GM11168 (cell line): ENCODE measurements at regions not wholly inside any gene's neighbourhood (a gene's known extent, or its start where the extent isn't known, plus 50 kb on each side); places are given as distances from the start of the nearest gene placed in this dataset.
"Not testable (repeated sequence)": the region's sequence is repeated elsewhere in the genome, so short reads cannot be mapped to it uniquely, and the experiment has no call there.

Experiments
- in situ Hi-C: fragments of 300-500 bp; cut with MboI; formaldehyde crosslinking; loops from one replicate; pipeline ENCODE4 v1.12.0; 2022; ENCODE audit warnings: low sequenced_read_pairs; ENCODE audit not compliant: unreplicated experiment

DNA sequence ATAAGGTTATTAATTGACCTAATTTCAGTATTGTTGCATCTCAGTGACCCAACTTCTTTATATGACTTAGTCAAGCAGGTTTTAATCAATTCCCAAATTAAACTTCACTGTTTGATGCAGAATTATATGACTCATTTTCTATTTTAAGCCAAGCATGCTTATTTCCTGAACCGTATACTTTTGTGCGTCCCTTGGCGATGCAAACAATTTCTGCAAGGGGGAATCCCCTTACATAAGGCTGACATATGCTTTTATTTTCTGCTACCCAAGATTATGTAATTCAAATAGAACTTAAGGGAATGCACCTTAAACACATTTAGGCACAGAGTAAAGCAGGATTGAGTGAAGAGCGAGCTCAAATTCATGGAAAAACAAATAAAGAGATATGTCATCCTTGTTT, 303.9 kb downstream of the PDCD6IP start:
- in situ Hi-C loops = no loop called here

DNA sequence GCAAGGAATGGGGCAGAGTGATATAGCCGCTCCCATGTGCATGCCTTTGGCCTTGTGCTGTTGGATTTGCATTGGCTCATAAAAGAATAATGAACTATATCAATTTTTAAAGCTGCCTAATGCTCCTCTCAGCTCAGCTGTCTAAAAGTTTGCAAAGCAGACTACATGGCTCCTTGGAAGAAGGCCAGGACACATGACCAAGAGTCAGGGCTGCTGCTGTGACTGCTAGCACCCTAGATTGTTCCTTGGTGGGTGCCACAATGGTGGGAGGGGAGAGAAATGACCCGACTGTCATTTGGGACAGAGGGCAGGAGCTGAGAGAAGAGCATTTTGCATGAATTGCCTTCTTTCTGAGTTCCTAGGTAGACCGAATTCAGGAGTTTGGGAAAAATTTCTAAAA, 307.9 kb downstream of the PDCD6IP start:
- in situ Hi-C loops = no loop called here

DNA sequence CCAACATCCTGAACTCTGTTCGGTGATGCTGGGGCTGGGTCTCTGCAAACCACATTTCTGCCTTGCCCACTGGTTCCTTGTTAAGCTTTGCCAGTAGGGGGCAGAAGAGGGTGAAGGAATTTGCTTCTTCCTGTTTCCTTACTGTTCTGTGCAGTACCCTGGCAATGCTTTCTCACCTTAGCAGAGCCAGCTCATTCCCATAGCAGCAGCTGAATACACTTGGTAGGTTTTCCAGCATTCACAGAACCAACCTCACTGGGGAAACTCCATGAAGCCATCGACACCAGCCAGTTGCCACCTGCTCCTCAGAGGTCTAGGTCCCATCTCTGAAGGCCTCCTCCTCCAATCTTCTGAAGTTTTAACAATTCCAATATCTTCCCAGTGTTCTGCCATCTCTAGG, 308.4 kb downstream of the PDCD6IP start:
- in situ Hi-C loops = no loop called here

DNA sequence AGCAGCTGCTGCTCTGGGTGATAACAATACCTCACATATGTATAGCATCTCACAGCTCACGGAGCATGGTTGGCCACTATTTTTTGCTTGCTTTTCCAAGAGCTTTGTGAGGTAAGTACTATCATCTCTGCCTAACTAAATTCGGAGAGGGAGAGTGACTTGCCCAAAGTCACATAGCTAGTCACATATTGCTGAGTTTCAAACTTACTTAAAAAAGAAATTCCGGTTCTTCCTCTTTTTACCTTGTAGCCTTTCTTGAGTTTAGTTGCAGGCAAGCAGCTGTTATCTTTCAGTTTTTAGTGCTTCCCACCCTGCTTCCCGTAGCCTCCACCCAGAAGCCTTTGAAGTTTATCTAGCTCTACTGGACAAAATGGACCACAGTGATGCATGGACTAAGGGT, 309.2 kb downstream of the PDCD6IP start:
- in situ Hi-C loops = no loop called here

DNA sequence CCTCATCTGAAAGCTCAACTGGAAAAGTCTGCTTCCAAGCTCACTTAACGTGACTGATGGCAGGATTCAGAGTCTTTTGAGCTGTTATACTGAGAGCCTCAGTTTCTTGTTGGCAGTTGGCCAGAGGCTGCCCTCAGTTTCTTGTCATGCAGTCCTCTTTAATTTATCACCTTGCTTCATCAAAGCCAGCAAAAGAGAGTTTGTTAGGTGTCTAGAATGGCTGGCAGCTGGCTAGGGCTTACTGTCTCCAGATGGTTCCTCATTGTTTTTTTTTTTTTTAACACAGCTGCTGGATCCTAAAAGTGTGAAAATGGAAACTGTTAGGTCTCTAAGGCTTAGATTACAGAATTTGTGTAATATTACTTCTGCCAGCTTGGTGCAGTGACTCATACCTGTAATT, 310.6 kb downstream of the PDCD6IP start:
- in situ Hi-C loops = no loop called here

DNA sequence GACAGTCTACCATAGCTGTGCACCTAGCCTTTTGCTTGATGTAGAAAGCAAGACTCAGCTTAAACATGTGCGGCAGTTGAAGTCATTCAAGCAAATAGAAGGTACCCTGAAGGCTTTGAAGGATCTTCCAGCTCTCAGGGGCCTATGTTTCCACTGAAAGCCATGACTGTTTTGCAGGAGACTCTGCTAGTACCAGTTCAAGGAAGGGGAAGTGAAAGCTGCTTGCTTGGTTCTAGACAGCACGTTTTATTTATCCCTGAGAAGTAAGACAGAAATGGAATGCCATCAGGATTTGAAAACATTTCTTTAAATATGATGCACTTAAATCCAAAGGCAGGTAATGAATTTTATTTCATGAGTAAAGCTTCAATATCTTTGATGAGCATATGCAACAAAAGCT, 311.4 kb downstream of the PDCD6IP start:
- in situ Hi-C loops = no loop called here

DNA sequence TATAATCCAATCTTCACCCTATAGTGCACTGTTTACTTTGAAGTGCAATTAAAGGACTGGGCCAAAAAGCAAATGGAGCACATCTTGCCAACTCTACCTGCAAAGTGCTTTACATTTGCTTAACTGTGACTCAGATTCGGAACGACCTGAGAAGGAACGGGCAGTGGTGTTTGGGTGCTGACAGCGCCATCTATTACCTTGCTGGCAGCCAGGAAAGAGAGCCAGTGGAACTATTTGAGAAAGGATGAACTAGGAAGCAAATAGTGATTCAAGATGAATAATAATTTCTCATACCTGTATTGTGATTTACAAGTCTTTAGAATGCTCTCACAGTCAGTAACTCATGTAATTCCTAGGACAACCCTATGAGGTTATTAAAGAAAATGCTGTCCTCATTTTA, 312.9 kb downstream of the PDCD6IP start:
- in situ Hi-C loops = no loop called here

DNA sequence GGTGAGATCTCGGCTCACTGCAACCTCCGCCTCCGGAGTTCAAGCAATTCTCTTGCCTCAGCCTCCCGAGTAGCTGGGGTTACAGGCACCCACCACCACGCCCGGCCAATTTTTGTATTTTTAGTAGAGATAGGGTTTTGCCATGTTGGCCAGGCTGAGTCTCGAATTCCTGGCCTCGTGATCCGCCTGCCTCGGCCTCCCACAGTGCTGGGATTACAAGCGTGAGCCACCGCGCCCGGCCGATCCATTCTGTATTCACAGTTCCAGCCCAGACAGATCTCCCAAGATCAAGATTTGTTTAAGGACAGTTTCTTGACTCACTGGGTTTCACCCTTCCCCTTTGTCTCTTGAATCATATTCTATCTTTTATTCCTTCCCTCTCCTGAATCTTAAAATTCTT, 313.8 kb downstream of the PDCD6IP start:
- in situ Hi-C loops = not testable (repeated sequence)

DNA sequence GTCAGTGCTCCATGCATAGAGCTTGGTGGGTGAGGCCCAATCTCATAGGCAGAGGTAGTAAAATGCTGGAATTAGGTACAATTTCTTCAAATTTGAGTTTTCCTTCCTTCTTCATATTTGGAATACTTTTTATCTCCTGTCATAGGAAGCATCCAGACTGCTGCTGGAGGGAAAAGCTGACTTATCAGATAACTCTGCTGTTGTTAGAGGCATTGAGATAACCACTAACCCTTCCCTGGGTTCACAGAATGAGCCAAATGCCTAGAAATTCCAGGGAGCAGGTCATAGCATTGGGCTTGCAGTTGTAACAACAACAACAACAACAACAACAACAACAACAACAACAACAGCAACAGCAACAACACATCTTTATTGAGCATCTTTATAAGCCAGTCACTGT, 332.7 kb downstream of the PDCD6IP start:
- in situ Hi-C loops = no loop called here

DNA sequence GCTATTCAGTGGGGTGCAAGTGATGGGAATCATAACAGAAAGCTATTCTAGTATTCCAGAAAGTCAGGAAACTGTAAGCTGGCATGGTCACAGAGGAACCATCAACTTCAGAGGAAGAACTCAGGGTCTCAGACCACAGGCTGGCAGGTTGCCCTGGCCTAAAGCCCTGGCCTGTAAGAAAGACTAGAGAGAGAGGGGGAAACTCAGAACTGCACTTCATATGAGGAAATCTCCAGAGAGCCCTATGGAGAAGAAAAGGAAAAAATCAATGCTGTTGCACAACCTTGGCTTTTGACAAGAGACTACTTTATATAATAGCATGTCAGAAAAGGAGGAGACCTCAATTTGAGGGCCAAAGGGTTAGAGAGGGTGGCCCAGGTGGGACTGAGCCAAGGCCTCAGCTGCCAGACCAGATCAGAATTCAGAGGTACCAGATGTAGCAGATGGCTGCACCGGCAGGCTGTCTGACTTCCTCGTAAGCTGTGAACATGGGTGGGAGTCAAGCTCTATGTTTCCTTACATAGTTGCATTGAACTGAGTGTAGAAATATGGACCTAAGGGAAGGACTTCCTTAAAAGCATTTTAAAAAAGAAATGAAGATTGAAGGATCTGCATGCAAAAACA, 333.8 kb downstream of the PDCD6IP start:
- in situ Hi-C loops = no loop called here

DNA sequence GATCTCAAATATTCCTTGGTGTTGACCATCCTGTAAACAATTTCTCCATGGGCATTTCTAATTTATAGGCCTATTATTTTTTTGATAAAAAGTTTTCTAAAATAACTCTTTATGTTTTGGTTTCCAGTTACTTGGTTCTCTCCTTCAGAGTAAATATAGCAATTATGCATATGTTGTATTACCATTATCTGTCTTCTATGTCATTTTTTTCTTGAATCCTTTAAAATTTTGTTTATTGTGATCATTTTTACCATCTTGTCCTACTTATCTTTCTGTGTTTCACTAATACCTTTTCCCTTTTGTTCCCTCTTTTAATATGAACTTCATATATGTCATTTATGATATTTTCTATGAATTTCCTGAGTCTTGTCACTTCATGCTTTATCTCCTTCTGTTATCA, 341.1 kb downstream of the PDCD6IP start:
- in situ Hi-C loops = no loop called here

DNA sequence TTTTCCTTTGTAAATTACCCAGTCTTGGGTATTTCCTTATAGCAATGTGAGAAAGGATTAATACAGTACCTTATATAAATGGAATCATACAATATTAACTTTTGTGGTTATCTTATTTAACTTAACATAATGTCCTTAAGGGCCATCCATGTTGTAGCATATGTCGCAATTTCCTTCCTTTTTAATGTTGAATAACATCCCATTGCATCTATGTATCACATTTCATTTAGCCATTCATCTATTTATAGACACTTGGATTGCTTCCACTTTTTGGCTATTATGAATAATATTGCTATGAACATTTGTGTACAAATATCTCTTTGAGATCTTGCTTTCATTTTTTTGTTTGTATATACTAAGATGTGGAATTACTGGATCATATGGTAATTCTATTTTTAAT, 342.2 kb downstream of the PDCD6IP start:
- in situ Hi-C loops = no loop called here

DNA sequence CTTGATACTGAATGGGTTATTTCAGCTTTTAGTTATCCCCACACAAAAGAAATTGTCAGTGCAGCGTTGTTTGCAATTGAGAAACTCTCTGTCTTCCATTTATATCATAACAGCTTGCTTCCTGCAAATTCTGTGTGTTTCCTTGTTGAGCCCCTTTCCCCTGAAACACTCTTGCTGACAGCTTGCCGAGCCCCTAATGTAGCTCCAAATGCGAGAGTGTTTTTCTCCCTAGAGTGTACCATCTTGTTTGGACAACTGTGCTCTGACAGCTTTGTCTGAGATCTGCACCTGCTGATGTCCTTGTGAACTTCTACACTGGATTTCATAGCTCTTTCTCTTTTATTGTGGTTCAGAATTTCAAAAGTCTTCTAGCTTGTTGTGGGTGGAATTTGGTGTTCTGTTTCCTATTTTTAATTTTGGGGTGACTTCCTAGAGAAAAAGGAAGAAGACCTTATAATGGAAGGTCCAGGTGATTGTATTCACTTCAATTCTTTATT, 343.5 kb downstream of the PDCD6IP start:
- in situ Hi-C loops = no loop called here

DNA sequence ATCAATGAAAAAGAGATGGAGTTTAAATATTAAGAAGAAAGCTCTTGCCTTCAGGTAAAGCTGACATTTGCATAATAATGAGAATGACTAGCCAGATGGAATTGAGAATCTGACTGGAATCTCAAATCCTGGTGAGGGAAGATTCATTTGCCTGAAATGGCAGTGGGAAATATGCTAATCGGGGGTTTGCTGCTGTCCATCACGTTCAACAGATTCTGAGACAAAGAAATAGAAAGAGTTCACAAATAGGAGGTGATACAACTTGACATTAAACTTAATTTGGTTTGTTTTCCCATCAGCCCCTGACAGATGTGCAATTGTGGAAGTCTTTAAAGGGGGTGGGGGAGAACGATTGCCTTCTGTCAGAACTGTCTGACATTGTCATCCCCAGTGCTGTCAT, 347.4 kb downstream of the PDCD6IP start:
- in situ Hi-C loops = no loop called here

DNA sequence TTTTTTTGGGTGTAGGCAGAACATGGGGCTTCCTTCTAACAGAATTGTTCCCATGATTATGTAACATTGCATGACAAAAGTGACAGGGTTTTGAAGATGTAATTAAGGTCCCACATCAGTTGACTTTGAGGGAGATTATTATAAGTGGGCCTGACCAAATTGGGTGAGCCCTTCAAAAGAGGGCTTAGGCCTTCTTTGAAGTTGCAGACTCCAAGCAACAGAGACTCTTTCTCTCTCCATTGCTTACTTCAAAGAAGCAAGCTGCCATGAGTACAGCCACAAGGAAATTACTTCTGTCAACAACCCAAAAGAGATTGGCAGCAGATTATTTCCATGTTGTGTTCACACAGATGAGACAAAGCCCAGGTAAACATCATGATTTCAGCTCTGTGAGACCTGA, 348.2 kb downstream of the PDCD6IP start:
- in situ Hi-C loops = no loop called here

DNA sequence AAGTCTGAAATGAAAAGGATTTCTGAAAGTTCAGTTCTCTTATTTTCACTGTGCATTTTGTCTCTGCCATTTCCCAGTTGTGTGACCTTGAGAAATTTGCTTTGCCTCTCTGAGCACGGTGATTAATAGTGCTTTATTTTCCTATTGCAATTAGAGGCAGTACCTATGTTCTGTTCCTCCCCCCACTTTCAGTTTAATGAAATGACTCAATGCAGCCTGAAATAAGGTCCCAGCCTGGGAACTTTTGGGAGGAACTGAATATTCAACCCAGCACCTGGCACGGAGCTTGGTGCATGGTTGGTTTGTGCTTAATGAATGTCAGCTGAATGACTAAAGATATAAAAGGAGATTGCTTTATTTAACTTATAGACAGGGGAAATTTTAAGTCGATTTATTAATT, 352.6 kb downstream of the PDCD6IP start:
- in situ Hi-C loops = no loop called here

DNA sequence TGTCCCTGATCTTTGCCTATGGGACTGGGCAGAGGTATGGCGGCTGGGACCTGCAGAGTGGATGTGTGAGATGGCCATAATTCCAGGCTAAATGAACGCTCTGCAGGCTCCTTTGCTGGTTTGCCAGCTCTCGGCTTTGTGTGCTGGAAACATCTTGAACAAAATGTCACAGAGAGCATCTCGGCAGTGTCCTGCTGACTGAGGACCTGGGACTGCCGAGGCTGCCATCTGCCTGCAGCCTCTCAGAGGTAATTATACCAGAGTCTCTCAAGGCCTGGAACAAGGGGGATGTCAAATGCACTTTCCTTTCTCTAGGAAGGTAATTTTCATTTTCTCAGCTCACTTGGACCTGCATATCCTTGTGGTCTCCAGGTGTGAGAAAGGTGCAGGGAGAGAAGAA, 354.2 kb downstream of the PDCD6IP start:
- in situ Hi-C loops = no loop called here

DNA sequence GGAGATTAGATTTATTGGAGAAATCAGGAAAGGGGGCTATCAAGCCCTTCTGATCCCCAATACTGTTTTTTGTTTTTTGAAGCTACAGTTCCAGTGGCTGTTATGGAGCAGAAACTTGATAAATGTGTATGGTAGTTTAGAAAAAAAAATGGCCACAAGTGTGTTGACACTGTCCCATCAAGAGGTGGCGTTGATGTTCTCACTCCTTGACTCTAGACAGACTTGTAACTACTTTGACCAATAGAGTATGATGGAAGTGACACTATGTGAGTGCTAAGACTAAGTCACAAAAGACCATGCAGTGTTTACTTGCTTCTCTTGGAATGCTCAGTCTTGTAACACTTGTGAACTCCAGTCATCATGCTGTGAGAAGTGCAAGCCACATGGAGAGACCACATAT, 356.7 kb downstream of the PDCD6IP start:
- in situ Hi-C loops = no loop called here

DNA sequence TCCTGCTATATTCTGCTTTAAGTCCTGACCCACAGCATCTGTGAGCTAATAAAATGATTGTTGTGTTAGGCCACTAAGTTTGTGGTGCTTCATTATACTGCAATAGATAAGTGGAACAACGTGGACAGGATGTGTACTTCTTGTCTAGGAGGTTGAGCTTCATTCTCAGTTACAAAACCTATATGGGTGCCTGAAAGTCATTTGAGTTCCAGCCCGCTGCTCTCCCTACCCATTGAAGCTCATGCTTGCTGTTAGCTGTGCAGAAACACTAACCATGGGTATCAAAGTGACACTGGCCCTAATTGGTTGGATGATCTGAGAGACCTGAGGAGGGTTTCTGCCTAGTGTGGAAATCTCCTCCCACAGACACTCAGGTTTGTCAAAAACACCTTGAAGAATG, 357.2 kb downstream of the PDCD6IP start:
- in situ Hi-C loops = no loop called here

DNA sequence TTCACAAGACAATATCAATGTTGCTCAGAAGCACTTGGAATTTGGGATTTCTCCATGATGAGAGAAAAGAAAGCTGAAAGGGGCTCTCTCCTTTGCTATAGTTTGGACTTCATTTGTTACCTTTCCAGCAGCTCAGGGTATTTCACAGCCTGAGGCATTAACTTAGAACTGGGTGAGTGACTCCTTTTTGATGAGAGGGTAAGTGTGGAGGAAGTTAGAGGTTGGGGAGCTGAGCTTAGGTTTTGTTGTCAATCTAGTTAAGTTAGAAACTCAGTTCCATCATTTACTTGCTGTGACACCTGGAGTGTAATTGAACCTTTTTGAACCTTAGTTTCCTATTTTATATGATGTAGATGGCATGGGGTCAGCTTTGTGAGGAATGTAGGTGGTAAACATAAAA, 359.1 kb downstream of the PDCD6IP start:
- in situ Hi-C loops = no loop called here

DNA sequence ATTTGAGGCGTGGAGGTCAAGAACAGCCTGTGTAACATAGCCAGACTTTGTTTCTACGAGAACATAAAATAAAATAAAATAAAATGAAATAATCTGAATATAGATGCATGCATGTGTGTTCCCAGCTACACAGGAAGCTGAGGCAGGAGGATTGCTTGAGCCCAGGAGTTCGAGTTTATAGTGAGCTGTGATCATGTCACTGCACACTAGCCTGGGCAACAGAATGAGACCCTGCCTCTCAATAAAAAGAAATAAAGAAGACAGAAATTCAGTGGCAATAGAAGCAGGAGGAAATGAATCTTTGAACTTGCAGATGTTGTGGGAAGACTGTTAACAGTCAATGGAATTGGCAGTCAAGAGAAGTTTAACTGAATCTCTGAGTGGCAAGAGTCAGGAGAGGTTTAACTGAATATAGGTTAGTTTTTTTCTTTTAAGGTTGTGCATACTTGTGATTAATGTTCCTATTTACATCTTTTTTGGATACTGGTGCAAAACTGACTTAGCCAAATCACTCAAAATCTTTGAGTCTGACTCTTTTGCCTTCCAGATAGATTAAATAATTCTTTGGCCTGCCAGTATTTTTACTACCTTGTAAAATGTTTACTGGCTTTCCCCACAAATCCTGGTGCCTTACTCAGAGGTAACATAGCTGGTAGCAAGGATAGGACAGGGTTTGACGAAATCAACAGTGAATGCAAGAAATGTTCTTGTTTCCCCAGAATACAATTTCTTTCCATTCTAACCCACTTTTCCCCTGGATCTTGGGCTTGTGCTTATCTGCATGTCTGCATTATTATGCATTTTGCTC, 361.4 kb downstream of the PDCD6IP start:
- in situ Hi-C loops = no loop called here

DNA sequence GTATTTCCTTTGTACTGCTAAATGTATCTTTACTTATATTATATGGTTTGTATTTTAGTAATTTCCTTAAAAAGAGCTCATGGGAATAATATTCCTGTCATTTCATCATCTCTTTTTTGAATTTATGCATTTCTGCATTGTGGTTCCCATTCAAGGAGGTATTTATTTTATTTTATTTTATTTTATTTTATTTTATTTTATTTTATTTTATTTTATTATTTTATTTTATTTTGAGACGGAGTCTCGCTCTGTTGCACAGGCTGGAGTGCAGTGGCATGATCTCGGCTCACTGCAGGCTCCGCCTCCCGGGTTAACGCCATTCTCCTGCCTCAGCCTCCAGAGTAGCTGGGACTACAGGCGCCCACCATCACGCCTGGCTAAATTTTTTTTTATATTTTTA, 371.2 kb downstream of the PDCD6IP start:
- in situ Hi-C loops = not testable (repeated sequence)
